GM23248 (cell line): ENCODE measurements at regions not wholly inside any gene's neighbourhood (a gene's known extent, or its start where the extent isn't known, plus 50 kb on each side); places are given as distances from the start of the nearest gene placed in this dataset.
"Not testable (repeated sequence)": the region's sequence is repeated elsewhere in the genome, so short reads cannot be mapped to it uniquely, and the experiment has no call there.

Source experiments
- EZH2 ChIP-seq: fragments of 200-600 bp; sonication (generic); IDR thresholded peaks from 2 replicates; pipeline ENCODE4 v1.6.1; 2018; ENCODE audit warnings: antibody characterized with exemption, mild to moderate bottlenecking; ENCODE audit not compliant: insufficient read depth, poor library complexity, severe bottlenecking
- EZH2phosphoT487 ChIP-seq: fragments of 200-600 bp; sonication (generic); IDR thresholded peaks from 2 replicates; pipeline ENCODE4 v1.6.1; 2018; ENCODE audit warnings: antibody characterized with exemption, moderate library complexity, mild to moderate bottlenecking, low read depth; ENCODE audit not compliant: insufficient read depth

DNA sequence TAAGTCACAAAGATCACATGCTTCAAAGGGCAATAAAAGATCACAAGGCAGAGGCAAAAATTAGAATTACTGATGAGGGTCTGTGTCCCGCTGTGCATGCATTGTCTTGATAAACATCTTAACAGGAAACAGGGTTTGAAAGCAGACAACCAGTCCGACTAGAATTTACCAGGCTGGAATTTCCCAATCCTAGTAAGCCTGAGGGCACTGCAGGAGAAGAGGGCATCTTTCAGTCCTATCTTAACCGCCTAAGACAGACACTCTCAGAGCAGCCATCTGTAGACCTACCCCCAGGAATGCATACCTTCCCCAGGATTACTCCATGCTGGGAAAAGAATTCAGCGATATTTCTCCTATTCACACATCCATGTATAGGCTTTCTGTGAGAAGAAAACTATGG is 465.8 kb upstream of the TMEFF2 start:
- TF ChIP-seq EZH2, EZH2phosphoT487: not testable (repeated sequence)
